ENCODE measurements at regions not wholly inside any gene's neighbourhood (a gene's known extent, or its start where the extent isn't known, plus 50 kb on each side); places are given as distances from the start of the nearest gene placed in this dataset.

DNA sequence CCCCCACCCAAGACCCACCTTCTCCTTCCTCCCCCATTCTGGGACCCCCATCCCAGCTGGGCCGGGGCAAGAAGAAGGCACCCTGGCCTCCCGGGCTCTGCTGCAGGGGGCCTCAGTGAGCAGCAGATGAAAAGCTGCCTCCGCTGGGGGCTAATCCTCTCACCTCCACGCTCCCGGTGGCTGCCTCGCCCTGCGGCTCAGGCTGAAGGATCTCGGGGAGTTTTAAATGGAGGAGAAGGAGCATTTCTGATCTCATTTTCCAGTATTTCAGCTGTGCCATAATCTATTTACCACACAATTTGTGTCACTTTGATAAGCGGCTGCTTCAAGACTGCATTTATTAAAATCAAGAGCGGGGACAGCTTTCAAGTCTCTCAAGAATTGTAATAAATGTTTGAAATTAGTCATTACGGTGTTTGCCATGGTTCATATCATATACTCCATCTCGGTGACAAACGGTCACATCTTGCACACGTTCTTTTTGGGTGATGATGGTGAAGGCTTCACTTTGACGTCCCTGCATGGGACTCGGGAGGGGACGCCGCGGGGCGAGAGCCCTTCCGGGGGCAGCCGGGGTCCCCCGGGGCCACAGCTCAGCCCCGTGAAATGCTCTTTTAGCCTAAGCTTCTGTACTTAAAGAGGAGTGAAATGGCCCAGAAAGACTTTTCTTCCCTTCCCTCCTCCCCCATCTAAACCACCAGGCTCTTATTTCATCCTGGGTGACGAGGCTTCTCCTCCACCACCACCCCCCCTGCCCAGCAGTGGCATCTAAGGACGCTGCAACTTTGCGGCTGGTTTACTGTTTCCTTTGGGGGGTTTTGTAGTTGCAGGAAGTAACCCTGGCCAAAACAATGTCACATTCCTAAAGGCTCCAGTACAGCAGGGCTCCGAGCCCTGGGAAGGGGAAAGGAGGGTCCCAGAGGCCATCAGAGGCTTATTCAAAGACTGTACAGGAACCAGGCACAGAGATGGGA lies 313.1 kb upstream of the TNRC6C start:
- no peak for DNase-seq (ENCODE audit: low read depth in 3 of 3)

GRCh38 chr17:77646046-77646430 lies 312.5 kb upstream of the TNRC6C start:
- no peak for DNase-seq (ENCODE audit: low read depth in 3 of 3)

GRCh38 chr17:77647531-77647930 lies 311.0 kb upstream of the TNRC6C start:
- no peak for DNase-seq (ENCODE audit: low read depth in 3 of 3)

GRCh38 chr17:77649717-77650211 lies 308.7 kb upstream of the TNRC6C start:
- no peak for DNase-seq (ENCODE audit: low read depth in 3 of 3)

DNA sequence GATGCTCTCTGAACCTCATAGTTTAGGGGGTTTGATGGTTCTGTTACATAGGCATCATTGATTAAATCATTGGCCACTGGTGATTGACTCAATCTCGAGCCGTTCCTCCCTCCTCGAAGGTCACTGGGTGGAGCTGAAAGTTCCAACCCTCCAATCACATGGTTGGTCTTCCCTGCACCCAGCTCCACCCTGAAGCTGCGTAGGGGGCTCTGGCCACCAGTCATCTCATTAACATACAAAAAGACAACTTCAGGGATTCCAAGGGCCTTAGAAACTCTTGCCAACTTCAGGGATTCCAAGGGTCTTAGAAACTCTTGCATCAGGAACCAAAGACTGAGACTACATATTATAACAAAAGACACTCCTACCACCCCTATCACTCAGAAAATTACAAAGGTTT lies 306.5 kb upstream of the TNRC6C start:
- no peak for DNase-seq (ENCODE audit: low read depth in 3 of 3)

DNA sequence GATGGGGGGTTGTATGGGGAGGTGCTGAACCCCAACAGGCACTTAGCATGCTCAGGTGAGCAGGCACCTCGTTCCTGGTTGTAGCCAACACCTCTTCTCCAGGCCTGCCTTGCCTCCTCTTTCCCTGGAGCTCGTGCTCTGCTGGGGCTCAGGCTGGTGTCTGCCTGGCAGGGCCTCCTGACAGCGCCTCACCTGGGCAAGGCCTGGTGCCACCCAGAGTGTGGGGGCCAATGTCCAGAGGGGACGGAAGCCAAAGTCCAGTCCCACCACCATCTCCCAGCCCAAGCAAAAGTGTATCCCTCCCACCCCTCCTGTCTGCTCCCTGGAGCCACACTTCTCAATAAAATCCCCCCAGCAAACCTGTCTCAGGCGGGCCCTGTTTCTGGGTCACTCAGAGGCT lies 304.2 kb upstream of the TNRC6C start:
- no peak for DNase-seq (ENCODE audit: low read depth in 3 of 3)

GRCh38 chr17:77654850-77655249 lies 303.7 kb upstream of the TNRC6C start:
- no peak for DNase-seq (ENCODE audit: low read depth in 3 of 3)

- no peak for DNase-seq (ENCODE audit: low read depth in 3 of 3)
Measured at GRCh38 chr17:77656054-77656453, 302.4 kb upstream of the TNRC6C start.

GRCh38 chr17:77657839-77658238 lies 300.7 kb upstream of the TNRC6C start:
- no peak for DNase-seq (ENCODE audit: low read depth in 3 of 3)

DNA sequence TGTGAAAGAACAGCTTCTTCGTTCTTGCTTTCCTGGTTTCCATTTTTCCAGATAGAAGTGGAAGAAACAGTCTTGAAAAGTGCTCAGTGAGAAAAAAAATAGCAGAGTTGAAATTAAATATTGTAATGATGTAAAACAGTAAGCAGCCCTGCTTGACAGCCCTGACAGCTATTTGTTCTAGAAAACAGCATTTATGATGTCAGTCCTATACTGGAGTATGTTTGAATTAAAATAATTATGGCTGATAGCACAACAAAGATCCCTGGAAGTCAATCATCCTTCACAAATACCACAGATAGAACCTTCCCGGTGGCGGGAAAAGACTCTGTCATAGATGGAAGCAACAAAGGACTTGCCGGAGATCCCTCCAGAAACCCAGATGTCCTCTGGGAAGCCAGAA lies 298.0 kb upstream of the TNRC6C start:
- DNase-seq (ENCODE audit: low read depth in 3 of 3) = no peak

GRCh38 chr17:77662833-77663232 lies 295.7 kb upstream of the TNRC6C start:
- no peak for DNase-seq (ENCODE audit: low read depth in 3 of 3)

GRCh38 chr17:77664097-77664729 lies 294.3 kb upstream of the TNRC6C start:
- no peak for DNase-seq (ENCODE audit: low read depth in 3 of 3)

DNA sequence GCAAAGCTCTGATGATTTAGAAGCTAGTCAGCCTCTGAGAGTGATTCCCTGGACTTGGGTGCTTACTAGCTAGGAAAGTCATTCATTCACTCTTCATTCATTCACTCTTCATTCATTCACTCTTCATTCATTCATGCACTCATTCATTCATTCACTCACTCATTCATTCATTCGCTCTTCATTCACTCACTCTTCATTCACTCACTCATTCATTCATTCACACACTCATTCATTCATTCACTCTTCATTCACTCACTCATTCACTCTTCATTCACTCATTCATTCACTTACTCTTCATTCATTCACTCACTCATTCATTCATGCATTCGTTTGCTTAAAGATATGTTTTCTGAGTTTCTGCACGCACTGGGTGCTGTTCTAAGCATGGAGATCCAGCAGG lies 292.7 kb upstream of the TNRC6C start:
- DNase-seq (ENCODE audit: low read depth in 3 of 3) = no peak

- DNase-seq (ENCODE audit: low read depth in 3 of 3) = no peak
Measured at GRCh38 chr17:77666462-77666861, 292.0 kb upstream of the TNRC6C start.

DNA sequence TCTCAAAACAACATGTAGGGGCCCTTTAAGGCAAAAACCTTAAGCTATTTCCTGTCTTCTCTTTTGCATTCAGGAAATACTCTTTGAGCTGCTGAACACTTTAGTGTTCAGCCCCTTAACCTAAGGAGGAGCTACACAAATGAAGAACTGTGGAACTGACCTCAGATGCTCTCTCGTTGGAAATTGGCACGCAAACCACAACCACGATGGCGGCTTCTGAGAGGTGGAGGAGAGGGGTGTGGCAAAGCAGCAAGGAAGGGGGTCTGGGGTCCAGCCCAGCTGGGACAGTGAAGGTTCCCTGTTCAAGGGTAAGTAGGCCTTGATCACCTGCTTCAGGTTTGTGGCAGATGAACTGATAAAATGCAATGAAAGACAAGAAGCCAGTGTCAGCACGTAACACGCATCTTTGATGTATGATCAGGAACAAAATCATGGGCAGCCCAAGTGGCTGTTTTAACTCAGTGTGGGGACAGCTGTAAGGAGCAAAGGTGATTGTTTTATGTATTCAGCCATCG lies 291.6 kb upstream of the TNRC6C start:
- DNase-seq (ENCODE audit: low read depth in 3 of 3) = peak in 1 of 3 experiments; percentile 23

DNA sequence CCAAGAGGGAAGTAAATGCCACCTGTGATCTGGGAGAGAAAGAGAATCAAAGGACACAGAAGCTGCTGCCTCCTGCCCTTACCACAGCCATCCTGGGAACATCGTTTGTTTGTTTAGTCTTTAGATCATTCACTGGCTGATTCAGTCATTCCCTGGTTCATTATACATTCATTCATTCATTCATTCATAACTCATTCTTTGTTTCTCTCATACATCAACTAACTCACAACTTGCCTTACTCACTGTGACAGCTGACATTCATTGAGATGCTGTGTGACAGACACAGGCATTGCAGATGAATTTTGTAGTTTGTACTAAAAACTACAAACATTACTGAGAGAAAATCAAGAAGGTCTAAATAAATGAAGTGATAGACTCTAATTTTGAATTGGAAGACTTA lies 291.0 kb upstream of the TNRC6C start:
- no peak for DNase-seq (ENCODE audit: low read depth in 3 of 3)

GRCh38 chr17:77668518-77668917 lies 290.0 kb upstream of the TNRC6C start:
- no peak for DNase-seq (ENCODE audit: low read depth in 3 of 3)

DNA sequence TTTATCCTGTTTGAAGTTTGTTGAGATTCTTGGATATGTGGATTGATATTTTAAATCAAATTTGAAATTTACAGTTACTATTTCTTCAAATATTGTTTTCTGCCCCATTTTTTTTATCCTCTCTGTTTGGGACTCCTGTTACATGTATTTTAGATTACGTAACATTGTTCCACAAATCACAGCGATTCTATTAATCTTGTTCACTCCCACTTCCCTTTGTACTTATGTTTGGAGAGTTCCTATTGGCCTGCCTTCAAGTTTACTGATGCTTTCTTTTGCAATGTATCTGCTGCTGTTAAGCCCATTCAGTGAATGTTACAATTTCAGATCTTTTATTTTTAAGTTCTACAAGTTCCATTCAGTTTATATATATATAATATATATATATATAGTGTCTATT lies 288.3 kb upstream of the TNRC6C start:
- DNase-seq (ENCODE audit: low read depth in 3 of 3) = no peak

GRCh38 chr17:77674358-77674757 lies 284.1 kb upstream of the TNRC6C start:
- DNase-seq (ENCODE audit: low read depth in 3 of 3) = no peak

DNA sequence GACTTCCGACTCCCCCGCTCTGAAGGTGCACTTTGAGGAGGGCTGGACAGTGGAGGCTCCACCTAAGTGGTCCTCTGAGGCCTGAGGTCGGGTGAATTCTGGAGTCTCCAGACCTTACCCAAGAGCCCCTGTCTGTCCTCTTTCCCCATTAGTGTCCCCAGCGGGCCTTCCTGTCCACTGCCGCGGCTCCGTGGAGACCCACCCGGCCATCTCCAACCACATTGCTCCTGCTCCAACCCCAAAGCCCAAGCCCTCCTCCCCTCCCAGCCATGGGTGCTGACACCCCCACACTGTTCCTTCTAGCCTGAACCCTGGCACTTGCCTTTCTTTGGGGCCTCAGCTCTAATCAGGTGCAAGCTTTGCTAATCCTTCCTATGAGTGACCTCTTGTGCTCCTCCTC lies 283.1 kb upstream of the TNRC6C start:
- DNase-seq (ENCODE audit: low read depth in 3 of 3) = no peak

GRCh38 chr17:77675816-77676215 lies 282.7 kb upstream of the TNRC6C start:
- DNase-seq (ENCODE audit: low read depth in 3 of 3) = no peak

- DNase-seq (ENCODE audit: low read depth in 3 of 3) = no peak
Measured at GRCh38 chr17:77676237-77676661, 282.3 kb upstream of the TNRC6C start.

GRCh38 chr17:77677211-77677610 lies 281.3 kb upstream of the TNRC6C start:
- no peak for DNase-seq (ENCODE audit: low read depth in 3 of 3)
